ENCODE measurements at regions not wholly inside any gene's neighbourhood (a gene's known extent, or its start where the extent isn't known, plus 50 kb on each side); places are given as distances from the start of the nearest gene placed in this dataset.

- no peak for DNase-seq
Observed at GRCh38 chr2:145511946-145512345, 992.0 kb upstream of the ZEB2 start.

- DNase-seq, result no peak
Observed at GRCh38 chr2:145503511-145503910, 983.6 kb upstream of the ZEB2 start.

DNA sequence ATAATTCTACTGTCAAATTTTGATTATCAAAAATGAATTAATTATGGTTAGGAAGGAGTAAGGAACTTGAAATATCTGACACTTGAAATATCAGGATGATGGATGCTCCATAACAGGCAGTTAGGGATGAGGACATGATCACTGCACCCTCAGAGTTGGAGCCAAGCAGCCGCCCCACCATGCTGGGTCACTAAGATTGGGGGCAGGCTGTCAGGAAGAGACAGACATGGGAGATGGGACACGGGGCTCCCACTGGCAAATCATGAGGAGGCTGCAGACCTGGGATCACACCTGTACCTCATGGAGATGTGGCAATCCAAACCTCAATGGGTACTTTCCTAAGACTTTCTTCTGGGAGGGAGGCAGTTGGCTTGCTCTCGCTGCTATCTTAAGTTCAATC lies 982.0 kb upstream of the ZEB2 start:
- no peak for DNase-seq

DNA sequence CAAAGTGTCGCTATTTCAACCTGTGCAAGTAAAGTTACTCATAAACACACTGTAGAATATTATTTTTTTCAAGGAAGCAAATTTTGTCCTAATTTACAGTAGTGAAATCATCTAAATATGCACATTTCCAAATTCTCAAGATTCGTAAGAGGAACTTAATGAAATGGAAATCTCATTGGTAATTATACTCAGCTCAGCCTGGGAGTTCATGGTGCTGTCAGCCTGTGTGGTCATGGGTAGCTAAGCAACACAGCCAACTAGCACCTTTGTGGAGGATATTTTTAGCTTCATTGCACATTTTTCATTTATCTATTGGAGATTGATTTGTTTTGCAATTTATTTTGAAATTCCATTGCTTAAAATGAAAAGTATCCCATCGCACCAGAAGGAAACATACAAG lies 975.7 kb upstream of the ZEB2 start:
- DNase-seq, result no peak

DNA sequence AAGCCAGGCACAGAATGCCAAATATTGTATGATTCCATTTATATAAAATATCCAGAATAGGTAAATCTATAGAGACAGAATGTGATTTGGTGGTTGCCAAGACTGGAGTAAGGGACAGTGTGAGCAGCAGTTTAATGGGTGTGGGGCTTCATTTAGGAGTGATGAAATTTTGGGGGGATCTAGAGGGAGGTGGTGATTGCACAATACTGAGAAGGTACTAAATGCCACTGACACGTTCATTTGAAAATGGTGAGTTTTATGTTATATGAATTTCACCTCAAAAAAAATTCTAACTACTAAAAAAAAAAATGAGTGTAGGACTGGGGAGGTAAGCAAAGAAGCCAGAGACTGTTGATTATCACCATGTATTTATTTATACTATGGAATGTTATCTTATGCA lies 974.5 kb upstream of the ZEB2 start:
- DNase-seq, result no peak

DNA sequence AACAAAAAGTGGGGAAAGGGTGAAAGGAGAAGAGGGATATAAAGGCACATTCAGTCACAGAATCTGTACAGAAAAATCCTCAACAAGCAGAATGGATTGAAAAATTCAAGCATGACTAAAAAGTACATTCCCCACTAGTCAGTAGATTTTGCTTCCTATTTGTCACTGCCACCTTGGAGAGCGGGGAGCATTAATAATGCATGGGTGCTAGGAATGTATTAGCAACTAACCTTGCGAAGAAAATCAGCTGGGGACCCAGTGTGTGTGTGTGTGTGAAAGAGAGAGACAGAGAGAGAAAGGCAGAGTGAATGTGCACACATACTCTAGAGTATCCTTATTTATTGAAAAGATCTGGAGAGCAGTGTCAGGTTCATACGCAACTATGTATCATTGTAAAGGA lies 968.7 kb upstream of the ZEB2 start:
- DNase-seq, result no peak

GRCh38 chr2:145484448-145485097 lies 964.7 kb upstream of the ZEB2 start:
- DNase-seq, result no peak

DNA sequence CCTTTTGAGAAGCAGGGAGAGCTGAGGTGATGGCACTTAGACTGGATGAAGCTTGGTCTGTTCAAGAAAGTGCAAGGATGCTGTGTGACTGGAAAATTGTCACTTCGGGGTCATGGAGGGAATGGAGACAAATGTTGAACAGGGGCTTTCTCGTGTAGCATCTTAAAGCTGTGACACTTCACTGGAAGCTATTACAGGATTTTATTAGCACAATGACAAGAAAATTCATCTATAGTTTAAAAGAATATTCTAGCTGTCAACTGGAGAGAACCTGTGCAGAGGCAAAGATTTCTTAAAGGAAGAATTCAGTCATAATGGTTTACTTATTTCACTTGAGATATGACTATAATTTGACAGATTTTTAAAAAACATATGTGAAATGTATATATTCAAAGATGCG lies 963.9 kb upstream of the ZEB2 start:
- DNase-seq, result no peak

DNA sequence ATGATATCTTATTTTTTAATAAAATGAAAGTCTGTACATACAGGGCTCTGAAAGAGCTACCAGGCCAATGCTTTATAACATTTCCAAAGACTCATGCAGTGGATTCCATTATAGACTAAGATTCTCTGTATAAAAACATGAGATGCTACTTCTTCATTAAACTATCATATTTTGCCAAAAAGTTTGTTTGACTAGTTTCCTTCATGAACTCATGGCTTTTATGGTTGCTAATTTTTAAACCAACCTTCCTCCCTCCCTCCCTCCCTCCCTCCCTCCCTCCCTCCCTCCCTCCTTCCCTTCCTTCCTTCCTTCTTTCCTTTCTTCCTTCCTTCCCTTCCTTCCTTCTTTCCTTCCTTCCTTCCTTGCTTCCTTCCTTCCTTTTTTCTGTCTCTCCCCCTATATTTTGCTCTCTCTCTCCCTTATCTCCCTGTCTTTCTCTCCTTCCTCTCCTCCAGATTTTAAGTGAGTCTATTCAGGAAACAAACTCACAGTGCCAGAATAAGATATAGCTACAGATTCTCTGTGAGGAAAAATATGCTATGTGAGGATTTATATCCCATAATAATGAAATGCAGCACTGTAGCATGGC lies 961.5 kb upstream of the ZEB2 start:
- DNase-seq, result no peak

DNA sequence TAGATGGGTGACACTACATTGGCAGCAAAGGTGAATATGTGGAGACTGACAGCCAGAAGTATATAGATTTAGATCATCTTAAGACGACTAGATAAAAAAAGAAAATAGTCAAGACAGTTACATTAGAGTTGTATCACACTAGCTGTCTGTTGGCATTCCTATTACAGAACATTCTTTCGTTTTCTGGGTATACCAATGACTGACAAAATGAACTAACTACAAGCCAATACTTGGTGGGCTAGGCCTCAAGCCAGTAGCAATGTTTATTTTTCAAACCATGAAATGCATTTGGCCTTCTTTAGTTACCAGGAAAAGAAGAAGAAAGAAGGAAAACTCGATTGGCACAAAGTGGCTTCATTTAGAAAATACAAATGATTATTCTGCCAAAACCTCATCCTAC lies 944.9 kb upstream of the ZEB2 start:
- DNase-seq, result no peak

- no peak for DNase-seq
Observed at GRCh38 chr2:145460112-145460511, 940.2 kb upstream of the ZEB2 start.

- DNase-seq, result no peak
Observed at GRCh38 chr2:145431181-145431951, 911.4 kb upstream of the ZEB2 start.

GRCh38 chr2:145423809-145424208 lies 903.9 kb upstream of the ZEB2 start:
- no peak for DNase-seq

- DNase-seq, result no peak
Observed at GRCh38 chr2:145422576-145422975, 902.7 kb upstream of the ZEB2 start.

DNA sequence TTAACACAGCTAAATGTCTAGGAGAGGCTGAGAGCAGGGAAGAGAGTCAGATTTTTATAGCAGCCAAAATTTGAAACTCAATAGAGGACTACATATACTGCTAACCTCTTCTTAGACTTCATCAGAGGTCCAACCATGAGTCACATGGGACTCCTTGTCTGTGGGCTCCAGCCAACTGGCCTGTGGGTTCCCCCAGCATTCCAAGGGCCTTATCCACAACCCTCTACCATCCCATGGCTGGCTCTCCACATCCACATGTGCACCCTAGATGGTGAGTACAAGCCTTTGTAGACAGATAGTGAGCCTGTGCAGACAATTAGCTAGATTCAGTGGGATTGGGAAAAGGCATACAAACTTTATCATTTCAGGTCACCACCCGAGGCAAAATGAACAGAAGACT lies 901.9 kb upstream of the ZEB2 start:
- no peak for DNase-seq

DNA sequence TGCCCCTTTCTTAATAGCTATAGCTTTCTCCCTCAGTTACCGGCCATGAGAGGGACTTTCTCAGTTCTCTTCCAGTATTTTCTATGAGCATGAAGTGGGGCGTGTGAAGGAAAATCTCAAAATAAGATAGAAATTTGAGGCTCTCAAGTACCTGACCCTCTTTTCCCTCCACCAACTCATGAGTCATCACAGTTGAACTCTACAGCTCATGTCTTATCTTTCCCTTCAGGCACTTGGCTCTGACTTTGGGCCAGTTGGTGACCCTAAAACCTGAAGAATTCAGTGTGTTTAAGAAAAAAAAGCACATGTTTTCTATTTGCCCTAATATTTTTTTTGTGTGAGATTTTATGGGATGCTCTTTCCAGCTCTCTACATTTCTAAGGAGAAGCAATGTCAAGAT lies 896.7 kb upstream of the ZEB2 start:
- DNase-seq, result no peak

DNA sequence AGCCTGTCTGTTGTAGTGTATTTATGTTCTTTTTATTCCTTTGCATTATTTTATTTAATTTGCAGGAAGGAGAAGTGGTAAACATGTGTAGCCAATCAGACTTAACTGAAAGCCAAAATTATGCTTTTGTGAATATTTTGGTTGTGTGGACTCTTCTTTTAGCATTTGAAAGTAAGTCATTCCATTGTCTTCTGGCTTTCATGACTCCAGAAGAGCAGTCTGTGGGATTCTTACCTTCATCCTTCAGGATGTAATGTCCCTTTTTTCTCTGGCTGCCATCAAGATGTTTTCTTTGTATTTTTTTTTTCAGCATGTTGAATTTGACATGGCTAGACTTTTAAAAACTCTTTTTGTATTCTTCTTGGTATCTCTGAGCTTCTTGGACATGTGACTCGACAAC lies 895.2 kb upstream of the ZEB2 start:
- no peak for DNase-seq

- DNase-seq, result no peak
Observed at GRCh38 chr2:145413261-145414030, 893.5 kb upstream of the ZEB2 start.

DNA sequence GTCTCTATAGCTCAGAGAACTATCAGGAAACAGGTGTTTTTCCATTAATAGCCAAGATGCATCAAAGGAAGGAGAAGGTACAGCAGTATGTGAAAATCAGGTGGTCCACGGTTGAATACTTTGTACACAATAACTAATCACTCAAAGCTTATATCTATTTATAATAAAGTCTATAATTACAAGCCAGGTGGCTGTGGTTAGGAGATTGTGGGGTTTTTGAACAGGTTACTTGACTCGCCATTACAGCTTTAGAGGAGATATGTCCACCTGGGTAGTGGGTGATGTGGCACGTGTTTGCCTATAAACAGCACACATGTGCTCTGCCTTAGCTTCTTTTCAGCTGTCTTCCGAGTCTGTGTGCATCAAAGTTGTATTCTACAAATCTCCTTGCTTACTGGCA lies 892.2 kb upstream of the ZEB2 start:
- DNase-seq, result no peak

DNA sequence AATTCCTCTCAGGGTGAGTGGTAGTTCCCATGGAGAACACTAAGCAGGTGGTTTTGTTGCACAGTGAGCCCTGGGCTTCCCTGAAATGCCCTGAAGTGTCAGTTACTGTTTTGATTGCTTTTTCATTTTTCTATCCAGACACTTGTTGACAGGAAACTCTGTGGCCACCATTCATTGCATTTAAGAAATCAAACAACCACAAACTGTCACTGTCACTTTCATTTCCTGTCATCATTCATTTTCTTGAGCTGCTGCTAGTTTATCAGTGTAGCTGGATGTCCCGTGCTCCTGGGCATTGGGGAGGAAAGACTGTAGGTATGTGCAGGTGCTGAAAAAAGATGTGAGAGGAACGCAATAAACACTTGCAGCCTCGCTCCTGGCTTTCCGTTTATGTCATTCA lies 891.6 kb upstream of the ZEB2 start:
- DNase-seq, result peak; percentile 24

GRCh38 chr2:145410086-145410485 lies 890.2 kb upstream of the ZEB2 start:
- no peak for DNase-seq

DNA sequence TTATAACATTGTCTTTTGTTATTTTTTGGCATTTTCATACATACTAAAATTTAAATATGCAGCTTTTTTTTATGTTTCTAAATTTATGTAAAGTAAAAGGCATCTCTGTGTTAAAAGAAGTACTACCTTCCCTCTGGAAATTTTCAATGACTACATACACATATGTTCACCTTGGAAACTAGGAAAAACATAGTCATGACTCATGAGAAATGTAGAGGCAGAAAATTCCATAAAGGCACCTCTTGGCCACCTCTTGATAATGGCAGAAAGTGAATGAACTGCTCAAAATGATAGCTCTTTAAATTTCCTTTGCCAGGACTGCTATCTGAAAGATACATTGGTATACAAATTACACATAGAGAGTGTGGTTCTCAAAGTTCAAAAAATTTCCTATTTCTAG lies 889.1 kb upstream of the ZEB2 start:
- no peak for DNase-seq

DNA sequence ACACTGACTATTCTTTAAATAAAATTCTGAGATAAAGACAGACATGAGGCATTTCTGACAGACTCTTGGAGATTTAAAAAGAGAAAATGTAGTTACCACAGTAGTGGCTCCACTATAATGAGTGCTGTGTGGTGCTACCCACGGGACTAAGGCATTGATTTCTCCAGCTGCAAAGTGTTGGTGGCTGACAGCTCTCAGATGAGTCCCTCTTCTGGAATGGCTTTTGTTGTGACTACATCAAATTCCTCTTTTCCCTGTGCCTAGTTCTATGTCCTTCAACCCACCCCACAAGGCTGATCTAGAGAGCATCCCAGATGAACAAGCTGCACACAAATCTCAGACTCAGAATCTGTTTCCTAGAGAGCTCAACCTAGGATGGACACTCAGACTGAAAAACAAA lies 884.8 kb upstream of the ZEB2 start:
- no peak for DNase-seq
